Left lung (tissue), 4 donors: ENCODE measurements at regions not wholly inside any gene's neighbourhood (a gene's known extent, or its start where the extent isn't known, plus 50 kb on each side); places are given as distances from the start of the nearest gene placed in this dataset.

Experiments
- ATAC-seq: fragments of 200-7000 bp; cut with Tn5 transposase; one replicate; pipeline ENCODE4 v1.9.1; 2020; ENCODE audit warnings: moderate library complexity
- DNase-seq, 4 donors: peaks; one replicate each; pipeline ENCODE4 v3.0.0-alpha.2; 2013 to 2020
- H3K27ac ChIP-seq, 2 donors: fragments of 200-600 bp; sonication (generic) in 1 of 2; one replicate each; pipeline versions ENCODE4 v1.5.0 to v1.8.0; 2020 to 2021
- H3K27me3 ChIP-seq, 2 donors: fragments of 200-600 bp; sonication (generic) in 1 of 2; one replicate each; pipeline versions ENCODE4 v1.5.0 to v1.8.0; 2020 to 2021
- H3K36me3 ChIP-seq, 2 donors: fragments of 200-600 bp; sonication (generic) in 1 of 2; one replicate each; pipeline versions ENCODE4 v1.5.0 to v1.8.0; 2020 to 2021
- H3K4me1 ChIP-seq, 2 donors: fragments of 200-600 bp; one replicate each; pipeline ENCODE4 v1.8.0; 2021
- H3K4me3 ChIP-seq, 2 donors: fragments of 200-600 bp; sonication (generic) in 1 of 2; one replicate each; pipeline versions ENCODE4 v1.5.0 to v1.8.0; 2020 to 2021; ENCODE audit warnings: mild to moderate bottlenecking in 1 of 2
- H3K9me3 ChIP-seq, 2 donors: fragments of 200-600 bp; sonication (generic) in 1 of 2; one replicate each; pipeline versions ENCODE4 v1.5.0 to v1.8.0; 2020 to 2021
- CTCF ChIP-seq, 2 donors: fragments of 200-600 bp; sonication (generic) in 1 of 2; IDR thresholded peaks; one replicate each; pipeline versions ENCODE4 v1.5.0 to v1.8.0; 2021; ENCODE audit warnings: antibody characterized with exemption in 2 of 2
- intact Hi-C, 2 donors: fragments of 100-400 bp; cut with DNase I; formaldehyde crosslinking; loops; one replicate each; pipeline versions ENCODE4 v1.11.2 to v1.14.2; 2022
- donor health status: DM: no; HTN: yes; CAD: no.
- donor health status: DM: no; HTN: no; CAD: no.

- DNase-seq (peak in 2 of 4 donors; percentile 25 to 33), ATAC-seq (peak; percentile 80)
Observed at GRCh38 chr6:21855811-21856455, 262.4 kb downstream of the SOX4 start.

GRCh38 chr6:21856456-21856825 lies 262.9 kb downstream of the SOX4 start:
- Histone ChIP-seq H3K36me3 (no peaks in the 10 kb centered on the region), H3K4me1 (peaks cover 0 to 14% of the 10 kb centered on the region in 2 donors), H3K27ac (peak overlapping the region; percentile 28 to 82), H3K9me3 (no peaks in the 10 kb centered on the region), H3K4me3 (no peak overlapping the region), H3K27me3 (no peaks in the 10 kb centered on the region)
- intact Hi-C loops: no loop called here
- ATAC-seq: peak; percentile 78
- no peak for TF ChIP-seq CTCF (IDR thresholded peaks at IDR 0.05)
- no peak for DNase-seq

More at GRCh38 chr6:21855811-21856455, 262.4 kb downstream of the SOX4 start:
- H3K27ac ChIP-seq: peak overlapping the region; percentile 28 to 82
- TF ChIP-seq CTCF (IDR thresholded peaks at IDR 0.05): no peak
- H3K4me3 ChIP-seq: no peak overlapping the region
- H3K4me1 ChIP-seq: peaks cover 0 to 11% of the 10 kb centered on the region in 2 donors
- no peaks in the 10 kb centered on the region for H3K36me3 ChIP-seq
- intact Hi-C loops: no loop called here
- no peaks in the 10 kb centered on the region for H3K9me3 ChIP-seq
- H3K27me3 ChIP-seq: no peaks in the 10 kb centered on the region

GRCh38 chr6:21856844-21857243 lies 263.3 kb downstream of the SOX4 start:
- no peak for TF ChIP-seq CTCF (IDR thresholded peaks at IDR 0.05)
- DNase-seq (no peak), ATAC-seq (peak; percentile 53)
- Histone ChIP-seq H3K27ac (peak overlapping the region; percentile 28 to 82), H3K4me3 (no peak overlapping the region), H3K4me1 (peaks cover 0 to 14% of the 10 kb centered on the region in 2 donors), H3K27me3 (no peaks in the 10 kb centered on the region), H3K36me3 (no peaks in the 10 kb centered on the region), H3K9me3 (no peaks in the 10 kb centered on the region)
- intact Hi-C loops: no loop called here

GRCh38 chr6:21858076-21858475 lies 264.5 kb downstream of the SOX4 start:
- H3K27ac ChIP-seq: no peak overlapping the region
- no peaks in the 10 kb centered on the region for H3K9me3 ChIP-seq
- no peak overlapping the region for H3K4me3 ChIP-seq
- DNase-seq (no peak), ATAC-seq (no peak)
- intact Hi-C loops: no loop called here
- TF ChIP-seq CTCF (IDR thresholded peaks at IDR 0.05): no peak
- no peaks in the 10 kb centered on the region for H3K27me3 ChIP-seq
- no peaks in the 10 kb centered on the region for H3K36me3 ChIP-seq
- H3K4me1 ChIP-seq: peaks cover 0 to 14% of the 10 kb centered on the region in 2 donors

GRCh38 chr6:21859193-21859735 lies 265.7 kb downstream of the SOX4 start:
- no peaks in the 10 kb centered on the region for H3K9me3 ChIP-seq
- TF ChIP-seq CTCF (IDR thresholded peaks at IDR 0.05): no peak
- no peaks in the 10 kb centered on the region for H3K27me3 ChIP-seq
- no peaks in the 10 kb centered on the region for H3K36me3 ChIP-seq
- intact Hi-C loops: no loop called here
- H3K4me1 ChIP-seq: peaks cover 0 to 14% of the 10 kb centered on the region in 2 donors
- no peak overlapping the region for H3K27ac ChIP-seq
- no peak overlapping the region for H3K4me3 ChIP-seq
- DNase-seq (no peak), ATAC-seq (no peak)
